ENCODE measurements at regions not wholly inside any gene's neighbourhood (a gene's known extent, or its start where the extent isn't known, plus 50 kb on each side); places are given as distances from the start of the nearest gene placed in this dataset.

- CTCF ChIA-PET, result no interaction called here
Observed at GRCh38 chr10:63801166-63801565, 280.0 kb downstream of the REEP3 start.

DNA sequence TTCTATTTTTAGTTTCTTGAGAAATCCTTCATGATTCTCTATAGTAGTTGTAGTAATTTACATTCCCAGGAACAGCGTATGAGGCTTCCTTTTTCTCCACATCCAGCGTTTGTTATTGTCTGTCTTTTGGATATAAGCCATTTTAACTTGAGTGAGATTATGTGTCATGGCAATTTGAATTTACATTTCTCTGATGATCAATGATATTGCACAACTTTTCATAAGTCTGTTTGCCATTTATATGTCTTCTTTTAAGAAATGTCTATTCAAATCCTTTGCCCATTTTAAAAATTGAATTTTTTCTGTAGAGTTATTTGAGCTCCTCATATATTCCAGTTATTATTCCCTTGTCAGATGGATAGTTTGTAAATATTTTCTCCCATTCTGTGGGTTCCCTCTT is 285.1 kb downstream of the REEP3 start:
- H3K27me3 Mint-ChIP-seq (ENCODE audit: unreplicated experiment), result no peaks in the 10 kb centered on the region
- no peak for TF ChIP-seq CTCF (IDR thresholded peaks at IDR 0.05; ENCODE audit: unreplicated experiment)
- peaks cover 2% of the 10 kb centered on the region for H3K9me3 Mint-ChIP-seq (ENCODE audit: low read depth, unreplicated experiment)
- CTCF ChIA-PET, result interaction anchor here (0.5 kb wide), 1 partner anchor 861 kb away, joined by 3 read pairs; no protein-coding TSS in a partner anchor
- no peaks in the 10 kb centered on the region for H3K36me3 Mint-ChIP-seq (ENCODE audit: insufficient read depth, unreplicated experiment)
- intact Hi-C loops (cut with micrococcal nuclease; ENCODE audit: unreplicated experiment), result no loop called here
- no TSS peak for BruUV-seq (replicated peaks)
- H3K4me3 Mint-ChIP-seq (ENCODE audit: low read depth, unreplicated experiment), result no peak overlapping the region
- DNase-seq, result no peak
- H3K4me1 Mint-ChIP-seq (ENCODE audit: low read depth, unreplicated experiment), result no peaks in the 10 kb centered on the region
- H3K27ac Mint-ChIP-seq (ENCODE audit: unreplicated experiment), result no peak overlapping the region

More at GRCh38 chr10:63801166-63801565, 280.0 kb downstream of the REEP3 start:
- DNase-seq, result no peak
- TF ChIP-seq CTCF (IDR thresholded peaks at IDR 0.05; ENCODE audit: unreplicated experiment), result no peak
- Mint-ChIP-seq H3K36me3 (ENCODE audit: insufficient read depth, unreplicated experiment) (no peaks in the 10 kb centered on the region), H3K27me3 (ENCODE audit: unreplicated experiment) (no peaks in the 10 kb centered on the region), H3K4me1 (ENCODE audit: low read depth, unreplicated experiment) (no peaks in the 10 kb centered on the region), H3K4me3 (ENCODE audit: low read depth, unreplicated experiment) (no peak overlapping the region), H3K9me3 (ENCODE audit: low read depth, unreplicated experiment) (peaks cover 2% of the 10 kb centered on the region), H3K27ac (ENCODE audit: unreplicated experiment) (no peak overlapping the region)
- BruUV-seq (replicated peaks), result no TSS peak
- intact Hi-C loops (cut with micrococcal nuclease; ENCODE audit: unreplicated experiment), result no loop called here

GRCh38 chr10:63812501-63812900 is 291.3 kb downstream of the REEP3 start:
- peaks cover 15% of the 10 kb centered on the region for H3K9me3 Mint-ChIP-seq (ENCODE audit: low read depth, unreplicated experiment)
- CTCF ChIA-PET, result no interaction called here
- no peaks in the 10 kb centered on the region for H3K36me3 Mint-ChIP-seq (ENCODE audit: insufficient read depth, unreplicated experiment)
- no peak overlapping the region for H3K4me3 Mint-ChIP-seq (ENCODE audit: low read depth, unreplicated experiment)
- intact Hi-C loops (cut with micrococcal nuclease; ENCODE audit: unreplicated experiment), result no loop called here
- no peak for TF ChIP-seq CTCF (IDR thresholded peaks at IDR 0.05; ENCODE audit: unreplicated experiment)
- no TSS peak for BruUV-seq (replicated peaks)
- no peaks in the 10 kb centered on the region for H3K4me1 Mint-ChIP-seq (ENCODE audit: low read depth, unreplicated experiment)
- DNase-seq, result no peak
- no peak overlapping the region for H3K27ac Mint-ChIP-seq (ENCODE audit: unreplicated experiment)
- peaks cover 30% of the 10 kb centered on the region for H3K27me3 Mint-ChIP-seq (ENCODE audit: unreplicated experiment)

- Mint-ChIP-seq H3K4me3 (ENCODE audit: low read depth, unreplicated experiment) (no peak overlapping the region), H3K27me3 (ENCODE audit: unreplicated experiment) (peaks cover 41% of the 10 kb centered on the region), H3K4me1 (ENCODE audit: low read depth, unreplicated experiment) (no peaks in the 10 kb centered on the region), H3K27ac (ENCODE audit: unreplicated experiment) (no peak overlapping the region), H3K9me3 (ENCODE audit: low read depth, unreplicated experiment) (peaks cover 5% of the 10 kb centered on the region), H3K36me3 (ENCODE audit: insufficient read depth, unreplicated experiment) (no peaks in the 10 kb centered on the region)
- peak; percentile 84 for DNase-seq
- CTCF ChIA-PET, result interaction anchor here (0.9 to 1.7 kb wide), 6 partner anchors 14 to 653 kb away, joined by 3 to 13 read pairs (median 4); no protein-coding TSS in a partner anchor
- TF ChIP-seq CTCF (IDR thresholded peaks at IDR 0.05; ENCODE audit: unreplicated experiment), result peak; percentile 88
- intact Hi-C loops (cut with micrococcal nuclease; ENCODE audit: unreplicated experiment), result loop anchor here (2.0 to 5.0 kb wide), 3 partner anchors 48 to 653 kb away; no protein-coding TSS in a partner anchor
- no TSS peak for BruUV-seq (replicated peaks)
Observed at GRCh38 chr10:63819753-63820329, 298.6 kb downstream of the REEP3 start.
